ACC112 (cell line): ENCODE measurements at regions not wholly inside any gene's neighbourhood (a gene's known extent, or its start where the extent isn't known, plus 50 kb on each side); places are given as distances from the start of the nearest gene placed in this dataset.
"Not testable (repeated sequence)": the region's sequence is repeated elsewhere in the genome, so short reads cannot be mapped to it uniquely, and the experiment has no call there.

Source experiments
- H2AFZ ChIP-seq: fragments of 200-600 bp; sonication (generic); one replicate; pipeline ENCODE4 v1.6.0; 2017; ENCODE audit warnings: antibody characterized with exemption, low read length; ENCODE audit not compliant: unreplicated experiment
- H3K27ac ChIP-seq: fragments of 200-600 bp; sonication (generic); 2 replicates; pipeline ENCODE4 v1.5.1; 2014; ENCODE audit warnings: low read depth, mild to moderate bottlenecking, antibody characterized with exemption, low read length, moderate library complexity
- H3K27me3 ChIP-seq: fragments of 200-600 bp; sonication (generic); 2 replicates; pipeline ENCODE4 v1.6.1; 2014; ENCODE audit warnings: mild to moderate bottlenecking, antibody characterized with exemption, low read length, moderate library complexity, mixed read lengths; ENCODE audit not compliant: insufficient read depth
- H3K36me3 ChIP-seq: fragments of 200-600 bp; sonication (generic); 2 replicates; pipeline ENCODE4 v1.6.1; 2016; ENCODE audit warnings: mild to moderate bottlenecking, antibody characterized with exemption, low read length, moderate library complexity, mixed read lengths; ENCODE audit not compliant: insufficient read depth
- H3K4me1 ChIP-seq: fragments of 200-600 bp; sonication (generic); one replicate; pipeline ENCODE4 v1.6.1; 2016; ENCODE audit warnings: low read length, mixed read lengths; ENCODE audit not compliant: insufficient read depth, unreplicated experiment, control insufficient read depth
- H3K4me3 ChIP-seq: fragments of 200-600 bp; sonication (generic); 2 replicates; pipeline ENCODE4 v1.5.1; 2014; ENCODE audit warnings: mild to moderate bottlenecking, low read depth, low read length
- H3K79me2 ChIP-seq: fragments of 200-600 bp; sonication (generic); one replicate; pipeline ENCODE4 v1.6.0; 2016; ENCODE audit warnings: low read length; ENCODE audit not compliant: control insufficient read depth, unreplicated experiment, insufficient read depth

GRCh38 chr4:167903291-167903721, 189.0 kb upstream of the ANXA10 start:
- peak overlapping the region; percentile 95 for H3K27ac ChIP-seq
- H3K79me2 ChIP-seq = no peaks in the 10 kb centered on the region
- peaks cover 2% of the 10 kb centered on the region; the same call in 1 of the 2 replicates for H3K36me3 ChIP-seq
- H2AFZ ChIP-seq = peak overlapping the region; percentile 77
- H3K4me1 ChIP-seq = peaks cover 37% of the 10 kb centered on the region
- peak overlapping the region; percentile 60 for H3K4me3 ChIP-seq
- no peaks in the 10 kb centered on the region for H3K27me3 ChIP-seq

- Histone ChIP-seq H3K4me1 (peaks cover 34% of the 10 kb centered on the region), H3K4me3 (no peak overlapping the region; the same call in 1 of the 2 replicates), H3K79me2 (no peaks in the 10 kb centered on the region), H3K36me3 (peaks cover 2% of the 10 kb centered on the region; the same call in 1 of the 2 replicates), H3K27ac (peak overlapping the region; percentile 73), H3K27me3 (no peaks in the 10 kb centered on the region), H2AFZ (peak overlapping the region; percentile 55)
Measured at GRCh38 chr4:167906851-167907250, 185.5 kb upstream of the ANXA10 start.

- H3K27me3 ChIP-seq = no peaks in the 10 kb centered on the region
- H3K4me3 ChIP-seq = no peak overlapping the region
- H3K4me1 ChIP-seq = peaks cover 20% of the 10 kb centered on the region
- no peak overlapping the region for H2AFZ ChIP-seq
- no peak overlapping the region for H3K27ac ChIP-seq
- peaks cover 2% of the 10 kb centered on the region; the same call in 1 of the 2 replicates for H3K36me3 ChIP-seq
- no peaks in the 10 kb centered on the region for H3K79me2 ChIP-seq
Measured at GRCh38 chr4:167908816-167909215, 183.5 kb upstream of the ANXA10 start.

- not testable (repeated sequence) for H2AFZ ChIP-seq, H3K79me2 ChIP-seq, H3K4me1 ChIP-seq, H3K36me3 ChIP-seq, H3K27ac ChIP-seq, H3K4me3 ChIP-seq, H3K27me3 ChIP-seq
Measured at GRCh38 chr4:167912535-167912934, 179.8 kb upstream of the ANXA10 start.

- no peaks in the 10 kb centered on the region for H3K36me3 ChIP-seq
- no peaks in the 10 kb centered on the region for H3K4me1 ChIP-seq
- no peak overlapping the region for H2AFZ ChIP-seq
- peak overlapping the region; percentile 41 for H3K27ac ChIP-seq
- no peak overlapping the region for H3K4me3 ChIP-seq
- no peaks in the 10 kb centered on the region for H3K27me3 ChIP-seq
- H3K79me2 ChIP-seq = no peaks in the 10 kb centered on the region
Measured at GRCh38 chr4:167918077-167918476, 174.3 kb upstream of the ANXA10 start.

GRCh38 chr4:167930166-167930565, 162.2 kb upstream of the ANXA10 start:
- H3K27me3 ChIP-seq = no peaks in the 10 kb centered on the region
- H3K27ac ChIP-seq = no peak overlapping the region
- no peaks in the 10 kb centered on the region for H3K36me3 ChIP-seq
- H3K4me1 ChIP-seq = no peaks in the 10 kb centered on the region
- H3K4me3 ChIP-seq = no peak overlapping the region
- H2AFZ ChIP-seq = no peak overlapping the region
- H3K79me2 ChIP-seq = no peaks in the 10 kb centered on the region

- H3K4me3 ChIP-seq = no peak overlapping the region
- H3K4me1 ChIP-seq = no peaks in the 10 kb centered on the region
- no peak overlapping the region for H3K27ac ChIP-seq
- no peaks in the 10 kb centered on the region for H3K79me2 ChIP-seq
- H3K27me3 ChIP-seq = no peaks in the 10 kb centered on the region
- no peaks in the 10 kb centered on the region for H3K36me3 ChIP-seq
- no peak overlapping the region for H2AFZ ChIP-seq
Measured at GRCh38 chr4:167934216-167934615, 158.1 kb upstream of the ANXA10 start.

- H2AFZ ChIP-seq = peak overlapping the region; percentile 39
- H3K4me1 ChIP-seq = peaks cover 9% of the 10 kb centered on the region
- H3K79me2 ChIP-seq = no peaks in the 10 kb centered on the region
- no peak overlapping the region for H3K27ac ChIP-seq
- no peaks in the 10 kb centered on the region for H3K27me3 ChIP-seq
- H3K4me3 ChIP-seq = no peak overlapping the region
- H3K36me3 ChIP-seq = no peaks in the 10 kb centered on the region
Measured at GRCh38 chr4:167939863-167940616, 152.3 kb upstream of the ANXA10 start.

- Histone ChIP-seq H3K4me1 (peaks cover 9% of the 10 kb centered on the region), H2AFZ (peak overlapping the region; percentile 1), H3K4me3 (no peak overlapping the region), H3K36me3 (no peaks in the 10 kb centered on the region), H3K79me2 (no peaks in the 10 kb centered on the region), H3K27ac (no peak overlapping the region), H3K27me3 (no peaks in the 10 kb centered on the region)
Measured at GRCh38 chr4:167943872-167944505, 148.3 kb upstream of the ANXA10 start.

- H3K27me3 ChIP-seq = no peaks in the 10 kb centered on the region
- H3K36me3 ChIP-seq = no peaks in the 10 kb centered on the region
- no peaks in the 10 kb centered on the region for H3K79me2 ChIP-seq
- H3K27ac ChIP-seq = no peak overlapping the region
- peaks cover 9% of the 10 kb centered on the region for H3K4me1 ChIP-seq
- no peak overlapping the region for H2AFZ ChIP-seq
- no peak overlapping the region for H3K4me3 ChIP-seq
Measured at GRCh38 chr4:167944721-167945120, 147.6 kb upstream of the ANXA10 start.

GRCh38 chr4:167955006-167955405, 137.3 kb upstream of the ANXA10 start:
- Histone ChIP-seq H3K4me1 (peaks cover 13% of the 10 kb centered on the region), H3K27me3 (no peaks in the 10 kb centered on the region), H2AFZ (no peak overlapping the region), H3K79me2 (no peaks in the 10 kb centered on the region), H3K4me3 (no peak overlapping the region), H3K36me3 (peaks cover 18% of the 10 kb centered on the region), H3K27ac (no peak overlapping the region)
